H9 (cell line): ENCODE measurements at regions not wholly inside any gene's neighbourhood (a gene's known extent, or its start where the extent isn't known, plus 50 kb on each side); places are given as distances from the start of the nearest gene placed in this dataset.

Experiments
- DNase-seq: peaks from one replicate; pipeline ENCODE4 v3.0.0-alpha.2; 2017
- H2AFZ ChIP-seq: one replicate; pipeline ENCODE4 v1.6.1; 2013; ENCODE audit warnings: mild to moderate bottlenecking, low read length, control low read depth, moderate library complexity
- H2AK5ac ChIP-seq: 2 replicates; pipeline ENCODE4 v1.6.1; 2013; ENCODE audit warnings: low read length, control low read depth, mixed read lengths; ENCODE audit not compliant: insufficient read length
- H2BK120ac ChIP-seq: one replicate; pipeline ENCODE4 v1.6.1; 2013; ENCODE audit warnings: low read depth, mild to moderate bottlenecking, low read length, control low read depth, inconsistent platforms; ENCODE audit not compliant: poor library complexity, severe bottlenecking
- H2BK12ac ChIP-seq: 2 replicates; pipeline ENCODE4 v1.6.1; 2013; ENCODE audit warnings: low read length, control low read depth, mixed read lengths, low read depth; ENCODE audit not compliant: insufficient read length
- H2BK15ac ChIP-seq: 2 replicates; pipeline ENCODE4 v1.6.1; 2013; ENCODE audit warnings: low read depth, low read length, control low read depth
- H2BK20ac ChIP-seq: one replicate; pipeline ENCODE4 v1.6.1; 2013; ENCODE audit warnings: low read depth, mild to moderate bottlenecking, low read length, control low read depth, inconsistent platforms; ENCODE audit not compliant: poor library complexity, severe bottlenecking
- H2BK5ac ChIP-seq: 2 replicates; pipeline ENCODE4 v1.6.1; 2013; ENCODE audit warnings: low read length, control low read depth, mixed read lengths; ENCODE audit not compliant: insufficient read length
- H3K14ac ChIP-seq: 2 replicates; pipeline ENCODE4 v1.6.1; 2013; ENCODE audit warnings: low read length, control low read depth; ENCODE audit not compliant: insufficient read depth
- H3K18ac ChIP-seq: 2 replicates; pipeline ENCODE4 v1.6.1; 2013; ENCODE audit warnings: low read depth, mild to moderate bottlenecking, mixed read lengths, low read length, control low read depth; ENCODE audit not compliant: insufficient read length
- H3K23ac ChIP-seq: 2 replicates; pipeline ENCODE4 v1.6.1; 2013; ENCODE audit warnings: low read length, control low read depth, mixed read lengths, low read depth; ENCODE audit not compliant: insufficient read length
- H3K23me2 ChIP-seq: 2 replicates; pipeline ENCODE4 v1.6.1; 2013; ENCODE audit warnings: low read depth, mild to moderate bottlenecking, mixed read lengths, low read length, control low read depth; ENCODE audit not compliant: insufficient read length, poor library complexity, severe bottlenecking
- H3K27ac ChIP-seq: 2 replicates; pipeline ENCODE4 v1.5.1; 2013; ENCODE audit warnings: low read length, control low read depth, mixed read lengths, low read depth; ENCODE audit not compliant: insufficient read length
- H3K27me3 ChIP-seq: 2 replicates; pipeline ENCODE4 v1.6.1; 2013; ENCODE audit warnings: low read length, control low read depth, inconsistent platforms; ENCODE audit not compliant: insufficient read depth
- H3K4ac ChIP-seq: 2 replicates; pipeline ENCODE4 v1.6.1; 2013; ENCODE audit warnings: low read depth, mild to moderate bottlenecking, control low read depth, inconsistent platforms, low read length, moderate library complexity
- H3K4me1 ChIP-seq: 2 replicates; pipeline ENCODE4 v1.6.1; 2013; ENCODE audit warnings: low read length, control low read depth, inconsistent platforms; ENCODE audit not compliant: insufficient read depth
- H3K4me2 ChIP-seq: 2 replicates; pipeline ENCODE4 v1.6.1; 2013; ENCODE audit warnings: low read length, control low read depth, mixed read lengths; ENCODE audit not compliant: insufficient read length, insufficient read depth
- H3K56ac ChIP-seq: 2 replicates; pipeline ENCODE4 v1.6.1; 2013; ENCODE audit warnings: low read depth, mild to moderate bottlenecking, mixed read lengths, low read length, control low read depth; ENCODE audit not compliant: insufficient read length
- H3K79me1 ChIP-seq: 2 replicates; pipeline ENCODE4 v1.6.1; 2013; ENCODE audit warnings: low read depth, mild to moderate bottlenecking, moderate library complexity, low read length, control low read depth, inconsistent platforms; ENCODE audit not compliant: insufficient read depth, poor library complexity, severe bottlenecking
- H3K79me2 ChIP-seq: 2 replicates; pipeline ENCODE4 v1.6.1; 2013; ENCODE audit warnings: low read length, control low read depth, inconsistent platforms; ENCODE audit not compliant: insufficient read depth
- H3K9ac ChIP-seq: 2 replicates; pipeline ENCODE4 v1.6.1; 2013; ENCODE audit warnings: low read length, control low read depth, mixed read lengths; ENCODE audit not compliant: insufficient read length; ENCODE audit errors: extremely low read depth
- H3K9me3 ChIP-seq: one replicate; pipeline ENCODE4 v1.6.1; 2013; ENCODE audit warnings: low read depth, low read length, inconsistent platforms; ENCODE audit not compliant: control insufficient read depth
- H3T11ph ChIP-seq: one replicate; pipeline ENCODE4 v1.6.1; 2013; ENCODE audit warnings: mild to moderate bottlenecking, low read length, control low read depth, inconsistent platforms
- H4K20me1 ChIP-seq: one replicate; pipeline ENCODE4 v1.6.1; 2013; ENCODE audit not compliant: control insufficient read depth, insufficient read length, insufficient read depth
- H4K5ac ChIP-seq: 2 replicates; pipeline ENCODE4 v1.6.1; 2013; ENCODE audit warnings: low read depth, mild to moderate bottlenecking, mixed read lengths, low read length, control low read depth; ENCODE audit not compliant: insufficient read length
- H4K8ac ChIP-seq: replicated peaks from 2 replicates; pipeline ENCODE4 v1.6.1; 2013; ENCODE audit warnings: low read length, control low read depth, mixed read lengths, low read depth; ENCODE audit not compliant: insufficient read length
- H4K91ac ChIP-seq: 2 replicates; pipeline ENCODE4 v1.6.1; 2013; ENCODE audit warnings: low read depth, mild to moderate bottlenecking, moderate library complexity, mixed read lengths, low read length, control low read depth; ENCODE audit not compliant: insufficient read length
- H3K27ac Mint-ChIP-seq, 3 experiments: 2 replicates in 2 of 3; 3 replicates in 1 of 3; pipeline ENCODE4 v1.8.0; 2020 to 2021; ENCODE audit warnings: mixed read lengths in 3 of 3, mild to moderate bottlenecking in 1 of 3, moderate library complexity in 1 of 3
- H3K27me3 Mint-ChIP-seq: 2 replicates; pipeline ENCODE4 v1.8.0; 2021; ENCODE audit warnings: low read depth, mild to moderate bottlenecking, moderate library complexity, mixed read lengths
- H3K36me3 Mint-ChIP-seq, 3 experiments: 2 replicates in 2 of 3; 3 replicates in 1 of 3; pipeline ENCODE4 v1.8.0; 2020 to 2021; ENCODE audit warnings: low read depth in 3 of 3, mixed read lengths in 3 of 3; ENCODE audit not compliant: insufficient read depth in 1 of 3
- H3K4me1 Mint-ChIP-seq, 2 experiments: 2 replicates each; pipeline ENCODE4 v1.8.0; 2020; ENCODE audit warnings: mixed read lengths in 2 of 2
- H3K4me3 Mint-ChIP-seq, 2 experiments: 2 replicates in 1 of 2; 3 replicates in 1 of 2; pipeline ENCODE4 v1.8.0; 2020 to 2021; ENCODE audit warnings: mild to moderate bottlenecking in 2 of 2, mixed read lengths in 2 of 2, moderate library complexity in 1 of 2
- H3K9me3 Mint-ChIP-seq, 2 experiments: 2 replicates in 1 of 2; 3 replicates in 1 of 2; pipeline ENCODE4 v1.8.0; 2020; ENCODE audit warnings: mild to moderate bottlenecking in 2 of 2, mixed read lengths in 2 of 2, moderate library complexity in 1 of 2
- CTCF ChIP-seq: fragments of 200-600 bp; sonication (generic); conservative IDR thresholded peaks from 3 replicates; pipeline ENCODE4 v1.8.0; 2021; ENCODE audit warnings: antibody characterized with exemption, mild to moderate bottlenecking
- WGBS: extraction: QIAGEN DNeasy Blood & Tissue Kit; methylation state at CpG from one replicate; pipeline ENCODE4 v1.1.7; 2013; ENCODE audit warnings: missing lambda C conversion rate, low lambda C conversion rate, mixed read lengths; ENCODE audit not compliant: insufficient read length; ENCODE audit errors: extremely low coverage; 5-methylcytosine and 5-hydroxymethylcytosine counted together

- no peak overlapping the region for H2BK12ac ChIP-seq
- H3K9ac ChIP-seq, result no peak overlapping the region
- H3K9me3 ChIP-seq, result no peaks in the 10 kb centered on the region
- H3K79me2 ChIP-seq, result no peaks in the 10 kb centered on the region
- no peak overlapping the region for H3K56ac ChIP-seq
- Mint-ChIP-seq H3K4me1 (peaks cover 0 to 4% of the 10 kb centered on the region in 2 experiments; a peak in 2 of 4 replicates), H3K36me3 (0 out of 7 replicates have a peak, but pooled peaks cover 0 to 3% (median 0%) of the 10 kb centered on the region in 3 experiments), H3K27me3 (no peaks in the 10 kb centered on the region), H3K9me3 (peaks cover 0 to 3% of the 10 kb centered on the region in 2 experiments; a peak in 1 of 5 replicates), H3K4me3 (no peak overlapping the region), H3K27ac (no peak overlapping the region)
- no peak overlapping the region for H4K8ac ChIP-seq
- H3K14ac ChIP-seq, result no peak overlapping the region
- H3K4me1 ChIP-seq, result no peaks in the 10 kb centered on the region
- no peak overlapping the region for H2BK5ac ChIP-seq
- H2BK120ac ChIP-seq, result no peak overlapping the region
- no peak overlapping the region for H3K18ac ChIP-seq
- H2AK5ac ChIP-seq, result no peak overlapping the region
- no peak overlapping the region for H2BK15ac ChIP-seq
- no peak for DNase-seq
- no peak overlapping the region for H4K5ac ChIP-seq
- H3K27ac ChIP-seq, result no peak overlapping the region
- no peak for TF ChIP-seq CTCF
- H2AFZ ChIP-seq, result no peak overlapping the region
- H3K27me3 ChIP-seq, result no peaks in the 10 kb centered on the region
- no peaks in the 10 kb centered on the region for H4K20me1 ChIP-seq
- no peak overlapping the region for H3K23ac ChIP-seq
- no peaks in the 10 kb centered on the region for H3K79me1 ChIP-seq
- no peak overlapping the region for H3K4ac ChIP-seq
- H4K91ac ChIP-seq, result no peak overlapping the region
- no peaks in the 10 kb centered on the region for H3K23me2 ChIP-seq
- H2BK20ac ChIP-seq, result no peak overlapping the region
- no CpG with 5 or more reads among the region's 3 CpGs for WGBS
- no peak overlapping the region for H3K4me2 ChIP-seq
- no peak overlapping the region for H3T11ph ChIP-seq
Observed at GRCh38 chr7:16084370-16084769, 337.0 kb downstream of the CRPPA start.
